ENCODE measurements at regions not wholly inside any gene's neighbourhood (a gene's known extent, or its start where the extent isn't known, plus 50 kb on each side); places are given as distances from the start of the nearest gene placed in this dataset.

DNA sequence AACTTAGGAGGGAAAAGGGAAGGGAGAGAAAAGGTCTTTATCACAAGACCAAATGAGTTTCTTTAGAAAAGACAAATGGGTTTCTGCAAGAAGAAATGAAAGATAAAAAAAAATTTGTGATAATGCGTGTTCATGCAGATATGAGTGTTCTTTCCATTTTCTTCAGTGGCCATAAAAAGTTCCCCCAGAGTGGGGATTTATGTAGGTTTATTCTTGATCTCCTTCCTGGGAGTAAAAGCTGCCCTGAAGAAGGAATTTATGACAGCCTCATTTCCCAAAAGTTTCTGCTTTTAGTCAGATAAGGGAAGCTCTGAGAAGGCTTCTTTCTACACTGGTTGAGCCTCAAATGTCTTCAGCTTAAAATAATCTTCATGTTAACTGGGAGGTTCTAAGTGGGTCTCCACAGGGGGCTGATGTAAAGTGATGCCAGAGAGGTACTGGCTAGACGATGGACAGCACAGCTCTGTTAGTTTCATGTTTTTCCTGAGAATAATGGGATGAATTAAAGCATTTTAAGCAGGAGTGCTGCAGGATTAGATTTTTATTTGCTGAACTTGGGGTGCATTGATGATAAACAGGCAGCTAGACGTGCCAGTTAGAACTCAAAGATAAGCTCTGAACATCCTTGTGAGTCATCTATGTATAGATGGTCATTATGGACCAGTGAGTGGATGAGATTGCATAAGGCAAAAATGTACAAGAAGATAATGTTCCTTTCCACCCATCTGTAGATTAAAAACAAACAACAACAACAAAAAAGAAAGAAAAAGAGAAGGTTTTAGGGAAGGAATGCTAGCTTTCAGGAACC, 65.6 kb upstream of the EPCAM start:
- no peak overlapping the region for H3K4me3 ChIP-seq
- intact Hi-C loops (cut with DNase I), result no loop called here
- H3K4me1 ChIP-seq, result peaks cover 8% of the 10 kb centered on the region
- H3K27me3 ChIP-seq, result no peaks in the 10 kb centered on the region
- TF ChIP-seq, protein P1, sequence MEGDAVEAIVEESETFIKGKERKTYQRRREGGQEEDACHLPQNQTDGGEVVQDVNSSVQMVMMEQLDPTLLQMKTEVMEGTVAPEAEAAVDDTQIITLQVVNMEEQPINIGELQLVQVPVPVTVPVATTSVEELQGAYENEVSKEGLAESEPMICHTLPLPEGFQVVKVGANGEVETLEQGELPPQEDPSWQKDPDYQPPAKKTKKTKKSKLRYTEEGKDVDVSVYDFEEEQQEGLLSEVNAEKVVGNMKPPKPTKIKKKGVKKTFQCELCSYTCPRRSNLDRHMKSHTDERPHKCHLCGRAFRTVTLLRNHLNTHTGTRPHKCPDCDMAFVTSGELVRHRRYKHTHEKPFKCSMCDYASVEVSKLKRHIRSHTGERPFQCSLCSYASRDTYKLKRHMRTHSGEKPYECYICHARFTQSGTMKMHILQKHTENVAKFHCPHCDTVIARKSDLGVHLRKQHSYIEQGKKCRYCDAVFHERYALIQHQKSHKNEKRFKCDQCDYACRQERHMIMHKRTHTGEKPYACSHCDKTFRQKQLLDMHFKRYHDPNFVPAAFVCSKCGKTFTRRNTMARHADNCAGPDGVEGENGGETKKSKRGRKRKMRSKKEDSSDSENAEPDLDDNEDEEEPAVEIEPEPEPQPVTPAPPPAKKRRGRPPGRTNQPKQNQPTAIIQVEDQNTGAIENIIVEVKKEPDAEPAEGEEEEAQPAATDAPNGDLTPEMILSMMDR (IDR thresholded peaks at IDR 0.05), result no peak
- ATAC-seq, result no peak
- no peaks in the 10 kb centered on the region for H3K9me3 ChIP-seq
- H3K36me3 ChIP-seq, result no peaks in the 10 kb centered on the region
- DNase-seq, result no peak
- peak overlapping the region; percentile 18 for H3K27ac ChIP-seq

GRCh38 chr2:47302308-47302707, 66.8 kb upstream of the EPCAM start:
- H3K4me3 ChIP-seq, result no peak overlapping the region
- no peak for DNase-seq
- no peaks in the 10 kb centered on the region for H3K36me3 ChIP-seq
- intact Hi-C loops (cut with DNase I), result no loop called here
- TF ChIP-seq, protein P1 (IDR thresholded peaks at IDR 0.05), result no peak
- no peak for ATAC-seq
- H3K4me1 ChIP-seq, result peaks cover 8% of the 10 kb centered on the region
- H3K27ac ChIP-seq, result no peak overlapping the region
- H3K9me3 ChIP-seq, result no peaks in the 10 kb centered on the region
- no peaks in the 10 kb centered on the region for H3K27me3 ChIP-seq

DNA sequence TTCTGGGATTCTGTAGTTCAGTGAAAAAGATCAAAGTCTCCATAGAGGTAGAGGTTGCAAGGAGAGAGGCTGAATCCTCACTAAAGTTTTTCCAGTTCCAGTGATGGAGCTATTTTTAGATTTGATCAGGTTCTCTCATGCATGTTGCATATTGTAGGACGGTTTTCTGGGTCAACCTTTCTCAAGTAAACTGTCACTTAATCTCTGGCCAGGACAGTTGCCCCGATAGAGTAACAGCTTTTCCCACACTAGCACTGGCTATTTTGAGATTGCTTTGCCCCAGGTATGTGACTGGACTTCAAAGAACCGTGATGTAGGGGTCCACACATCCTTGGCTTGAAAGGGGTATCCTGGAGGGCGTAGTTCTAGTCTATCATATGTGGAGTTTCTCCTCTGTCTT, 67.4 kb upstream of the EPCAM start:
- Histone ChIP-seq H3K36me3 (no peaks in the 10 kb centered on the region), H3K4me3 (no peak overlapping the region), H3K27ac (no peak overlapping the region), H3K27me3 (no peaks in the 10 kb centered on the region), H3K9me3 (no peaks in the 10 kb centered on the region), H3K4me1 (peaks cover 8% of the 10 kb centered on the region)
- intact Hi-C loops (cut with DNase I), result no loop called here
- TF ChIP-seq, protein P1 (IDR thresholded peaks at IDR 0.05), result no peak
- no peak for DNase-seq
- no peak for ATAC-seq

GRCh38 chr2:47301277-47301618, 67.9 kb upstream of the EPCAM start:
- intact Hi-C loops (cut with DNase I), result no loop called here
- TF ChIP-seq, protein P1 (IDR thresholded peaks at IDR 0.05), result no peak
- ATAC-seq (no peak), DNase-seq (no peak)
- Histone ChIP-seq H3K9me3 (no peaks in the 10 kb centered on the region), H3K27me3 (no peaks in the 10 kb centered on the region), H3K4me1 (peaks cover 8% of the 10 kb centered on the region), H3K4me3 (no peak overlapping the region), H3K36me3 (no peaks in the 10 kb centered on the region), H3K27ac (no peak overlapping the region)

DNA sequence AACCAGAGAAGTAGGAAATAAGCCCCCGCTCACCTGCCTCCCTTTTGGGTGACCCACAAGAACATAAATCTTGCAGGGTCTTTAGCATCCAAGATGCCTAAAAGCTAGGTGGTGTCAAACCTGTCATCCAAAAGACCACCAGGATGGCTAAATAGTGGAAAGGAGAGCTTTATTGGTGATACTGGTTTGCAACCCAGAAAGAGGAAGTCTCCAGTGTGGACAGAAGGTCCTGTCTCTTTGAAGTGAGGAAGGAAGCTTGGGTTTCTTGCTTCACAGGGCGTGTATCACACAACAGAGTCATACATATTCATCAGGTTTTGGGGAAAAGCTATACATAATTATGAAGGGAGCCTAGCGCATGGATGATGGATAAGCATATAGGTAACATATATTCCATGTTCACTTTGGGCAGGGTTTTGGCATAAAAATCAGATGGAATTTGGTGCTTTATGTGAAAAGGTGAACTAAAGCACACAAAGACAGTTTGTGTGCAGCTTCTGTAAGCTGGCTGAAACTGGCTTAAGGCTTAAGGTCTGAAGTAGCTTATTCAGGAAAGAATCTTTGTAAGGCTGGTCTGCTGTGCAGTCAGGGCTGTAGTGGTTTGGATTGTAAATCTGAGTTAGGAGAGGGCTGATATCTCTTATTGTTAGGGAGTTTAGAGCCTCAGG, 68.4 kb upstream of the EPCAM start:
- H3K4me1 ChIP-seq, result peaks cover 8% of the 10 kb centered on the region
- no peaks in the 10 kb centered on the region for H3K27me3 ChIP-seq
- ATAC-seq (peak; percentile 89), DNase-seq (no peak)
- no peaks in the 10 kb centered on the region for H3K36me3 ChIP-seq
- no peak overlapping the region for H3K4me3 ChIP-seq
- peak overlapping the region; percentile 8 for H3K27ac ChIP-seq
- TF ChIP-seq, protein P1 (IDR thresholded peaks at IDR 0.05), result no peak
- intact Hi-C loops (cut with DNase I), result no loop called here
- H3K9me3 ChIP-seq, result no peaks in the 10 kb centered on the region
